D721Med (cell line): ENCODE measurements at regions not wholly inside any gene's neighbourhood (a gene's known extent, or its start where the extent isn't known, plus 50 kb on each side); places are given as distances from the start of the nearest gene placed in this dataset.

Experiments
- DNase-seq: peaks from one replicate; pipeline ENCODE4 v3.0.0; 2011; ENCODE audit warnings: low spot score; ENCODE audit not compliant: insufficient read length
- FAIRE-seq: peaks from 2 replicates; lab custom pipeline; 2011; peaks lifted over from hg19 to GRCh38; lab: Jason Lieb, UNC
- TF ChIP-seq, protein P1 (sequence below): IDR thresholded peaks from 2 replicates; pipeline ENCODE4 v1.5.1; 2012; ENCODE audit warnings: mild to moderate bottlenecking, control low read depth; ENCODE audit not compliant: insufficient read depth; ENCODE audit errors: missing control alignments

GRCh38 chr20:22762576-22763256 is 178.3 kb upstream of the FOXA2 start:
- TF ChIP-seq, protein P1, sequence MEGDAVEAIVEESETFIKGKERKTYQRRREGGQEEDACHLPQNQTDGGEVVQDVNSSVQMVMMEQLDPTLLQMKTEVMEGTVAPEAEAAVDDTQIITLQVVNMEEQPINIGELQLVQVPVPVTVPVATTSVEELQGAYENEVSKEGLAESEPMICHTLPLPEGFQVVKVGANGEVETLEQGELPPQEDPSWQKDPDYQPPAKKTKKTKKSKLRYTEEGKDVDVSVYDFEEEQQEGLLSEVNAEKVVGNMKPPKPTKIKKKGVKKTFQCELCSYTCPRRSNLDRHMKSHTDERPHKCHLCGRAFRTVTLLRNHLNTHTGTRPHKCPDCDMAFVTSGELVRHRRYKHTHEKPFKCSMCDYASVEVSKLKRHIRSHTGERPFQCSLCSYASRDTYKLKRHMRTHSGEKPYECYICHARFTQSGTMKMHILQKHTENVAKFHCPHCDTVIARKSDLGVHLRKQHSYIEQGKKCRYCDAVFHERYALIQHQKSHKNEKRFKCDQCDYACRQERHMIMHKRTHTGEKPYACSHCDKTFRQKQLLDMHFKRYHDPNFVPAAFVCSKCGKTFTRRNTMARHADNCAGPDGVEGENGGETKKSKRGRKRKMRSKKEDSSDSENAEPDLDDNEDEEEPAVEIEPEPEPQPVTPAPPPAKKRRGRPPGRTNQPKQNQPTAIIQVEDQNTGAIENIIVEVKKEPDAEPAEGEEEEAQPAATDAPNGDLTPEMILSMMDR = no peak
- FAIRE-seq (no peak), DNase-seq (no peak)

GRCh38 chr20:22763257-22763906 is 179.0 kb upstream of the FOXA2 start:
- FAIRE-seq = no peak
- TF ChIP-seq, protein P1 = no peak
- no peak for DNase-seq

- TF ChIP-seq, protein P1 = no peak
- FAIRE-seq (no peak), DNase-seq (no peak)
Observed at GRCh38 chr20:22768266-22769178, 184.2 kb upstream of the FOXA2 start.

DNA sequence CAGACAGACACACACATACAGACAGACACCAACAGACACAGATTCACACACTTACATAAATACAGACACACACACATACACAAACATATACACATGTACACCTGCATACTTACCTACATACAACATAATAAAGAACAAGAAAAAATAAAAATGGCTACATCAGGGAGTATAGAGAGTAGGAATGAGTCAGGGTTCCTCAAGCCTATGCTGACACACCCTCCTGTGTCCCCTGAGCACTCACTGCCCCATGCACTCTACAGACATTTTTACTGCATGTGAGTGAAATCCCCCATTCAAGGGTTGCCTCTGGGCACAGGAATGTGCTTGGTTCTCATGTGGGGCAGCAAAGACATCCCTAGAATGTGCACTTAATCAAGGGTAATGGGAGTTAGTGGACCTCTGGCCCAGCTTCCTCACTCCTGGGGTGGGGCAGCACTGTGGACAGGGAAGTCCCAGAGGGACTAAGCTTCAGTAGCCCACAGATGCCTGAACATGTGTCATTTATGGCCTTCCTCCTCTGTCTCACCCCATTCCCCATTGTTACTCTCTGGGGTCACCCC is 185.9 kb upstream of the FOXA2 start:
- DNase-seq = no peak
- FAIRE-seq = no peak
- TF ChIP-seq, protein P1 = no peak

DNA sequence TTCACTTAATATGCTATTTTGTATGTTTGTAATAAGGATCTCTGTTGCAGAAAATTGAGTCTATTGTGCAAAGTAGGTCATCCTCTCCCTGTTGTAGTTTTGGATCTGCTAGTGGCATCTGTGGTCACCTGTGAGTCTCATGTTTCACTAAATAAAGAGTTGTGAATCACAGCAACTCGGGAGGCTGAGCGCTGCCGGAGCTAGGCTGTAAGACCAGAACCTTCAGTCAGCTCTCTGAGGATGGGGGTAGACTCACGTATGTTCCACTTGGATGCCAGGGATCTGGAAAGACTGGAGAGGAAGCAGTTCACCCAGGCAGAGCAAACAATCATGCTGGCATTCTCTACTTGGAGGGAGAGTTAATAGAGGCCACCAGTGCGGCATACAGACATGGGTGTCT is 187.3 kb upstream of the FOXA2 start:
- no peak for DNase-seq
- no peak for FAIRE-seq
- TF ChIP-seq, protein P1 = no peak

GRCh38 chr20:22773344-22773743 is 189.0 kb upstream of the FOXA2 start:
- FAIRE-seq (no peak), DNase-seq (no peak)
- TF ChIP-seq, protein P1 = no peak
